ENCODE measurements at regions not wholly inside any gene's neighbourhood (a gene's known extent, or its start where the extent isn't known, plus 50 kb on each side); places are given as distances from the start of the nearest gene placed in this dataset.

GRCh38 chr10:131657985-131658330 lies 242.8 kb upstream of the PPP2R2D start:
- ChIA-PET CTCF (no interaction called here), POLR2A (no interaction called here)
- no peaks in the 10 kb centered on the region for H3K27me3 ChIP-seq (ENCODE audit: control insufficient read depth, insufficient read depth, low read length)
- no peak for DNase-seq (ENCODE audit: low read depth, low spot score)
- peaks cover 79% of the 10 kb centered on the region for H3K9me3 ChIP-seq (ENCODE audit: control insufficient read depth, insufficient read depth, low read length)
- no peak overlapping the region for H3K4me3 ChIP-seq (ENCODE audit: low read depth, low read length)
- H3K27ac ChIP-seq (ENCODE audit: low read depth, low read length): no peak overlapping the region
- no peak for TF ChIP-seq CTCF (IDR thresholded peaks at IDR 0.05; ENCODE audit: low read depth, low read length)

DNA sequence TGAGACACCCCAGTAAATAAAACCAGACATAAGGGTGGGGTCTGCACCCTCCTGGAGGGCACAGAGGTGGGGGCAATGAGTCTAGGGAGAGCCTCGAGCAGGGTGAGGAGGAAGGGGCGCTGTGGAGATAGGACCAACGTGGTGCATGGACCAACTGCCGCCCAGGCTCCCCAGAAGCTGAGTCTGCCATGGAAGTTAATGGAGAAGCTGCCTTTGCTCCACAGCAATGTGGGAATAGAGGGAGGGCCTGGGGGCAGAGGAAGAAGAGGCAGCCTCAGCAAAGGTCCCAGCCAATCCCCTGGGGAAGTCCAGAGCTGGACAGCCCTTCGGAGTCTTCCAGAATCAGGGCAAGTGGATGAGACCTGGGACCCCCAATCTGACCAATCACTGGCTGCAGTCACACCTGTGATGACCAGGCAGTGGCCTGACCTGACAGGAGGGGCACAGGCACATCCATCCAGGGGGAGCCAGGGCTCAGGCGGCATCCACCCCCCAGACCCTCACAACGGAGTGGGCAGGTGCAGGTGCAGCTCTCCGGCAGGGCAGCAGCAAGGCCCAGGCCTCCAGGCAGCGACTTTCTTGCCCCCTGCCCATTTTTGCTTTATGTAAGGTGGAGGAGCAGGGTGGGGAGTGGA lies 242.2 kb upstream of the PPP2R2D start:
- ChIA-PET POLR2A (no interaction called here), CTCF (no interaction called here)
- Histone ChIP-seq H3K27ac (ENCODE audit: low read depth, low read length) (no peak overlapping the region), H3K4me3 (ENCODE audit: low read depth, low read length) (no peak overlapping the region), H3K27me3 (ENCODE audit: control insufficient read depth, insufficient read depth, low read length) (no peaks in the 10 kb centered on the region), H3K9me3 (ENCODE audit: control insufficient read depth, insufficient read depth, low read length) (peaks cover 79% of the 10 kb centered on the region)
- DNase-seq (ENCODE audit: low read depth, low spot score): no peak
- TF ChIP-seq CTCF (IDR thresholded peaks at IDR 0.05; ENCODE audit: low read depth, low read length): no peak

GRCh38 chr10:131660427-131660826 lies 240.4 kb upstream of the PPP2R2D start:
- ChIA-PET POLR2A (no interaction called here), CTCF (no interaction called here)
- no peak for DNase-seq (ENCODE audit: low read depth, low spot score)
- no peak overlapping the region for H3K27ac ChIP-seq (ENCODE audit: low read depth, low read length)
- no peaks in the 10 kb centered on the region for H3K27me3 ChIP-seq (ENCODE audit: control insufficient read depth, insufficient read depth, low read length)
- no peak for TF ChIP-seq CTCF (IDR thresholded peaks at IDR 0.05; ENCODE audit: low read depth, low read length)
- no peak overlapping the region for H3K4me3 ChIP-seq (ENCODE audit: low read depth, low read length)
- peaks cover 62% of the 10 kb centered on the region for H3K9me3 ChIP-seq (ENCODE audit: control insufficient read depth, insufficient read depth, low read length)

- ChIA-PET POLR2A (no interaction called here), CTCF (no interaction called here)
- H3K9me3 ChIP-seq (ENCODE audit: control insufficient read depth, insufficient read depth, low read length): peaks cover 45% of the 10 kb centered on the region
- DNase-seq (ENCODE audit: low read depth, low spot score): no peak
- no peak overlapping the region for H3K27ac ChIP-seq (ENCODE audit: low read depth, low read length)
- H3K27me3 ChIP-seq (ENCODE audit: control insufficient read depth, insufficient read depth, low read length): no peaks in the 10 kb centered on the region
- no peak overlapping the region for H3K4me3 ChIP-seq (ENCODE audit: low read depth, low read length)
- TF ChIP-seq CTCF (IDR thresholded peaks at IDR 0.05; ENCODE audit: low read depth, low read length): no peak
Observed at GRCh38 chr10:131662851-131663250, 238.0 kb upstream of the PPP2R2D start.

- DNase-seq (ENCODE audit: low read depth, low spot score): no peak
- CTCF ChIA-PET: no interaction called here
- TF ChIP-seq CTCF (IDR thresholded peaks at IDR 0.05; ENCODE audit: low read depth, low read length): no peak
- POLR2A ChIA-PET: no interaction called here
- Histone ChIP-seq H3K9me3 (ENCODE audit: control insufficient read depth, insufficient read depth, low read length) (peaks cover 45% of the 10 kb centered on the region), H3K27me3 (ENCODE audit: control insufficient read depth, insufficient read depth, low read length) (no peaks in the 10 kb centered on the region), H3K4me3 (ENCODE audit: low read depth, low read length) (no peak overlapping the region), H3K27ac (ENCODE audit: low read depth, low read length) (no peak overlapping the region)
Observed at GRCh38 chr10:131663351-131663750, 237.5 kb upstream of the PPP2R2D start.
